Activated naive CD8-positive, alpha-beta T cell treated with anti-CD3 and anti-CD28 coated beads for 36 hours (primary cell): ENCODE measurements at regions not wholly inside any gene's neighbourhood (a gene's known extent, or its start where the extent isn't known, plus 50 kb on each side); places are given as distances from the start of the nearest gene placed in this dataset.
A peak's percentile ranks its signal among the peaks of the same experiment; 100 is the strongest.
"Not testable (repeated sequence)": the region's sequence is repeated elsewhere in the genome, so short reads cannot be mapped to it uniquely, and the experiment has no call there.

Experiments used
- DNase-seq: peaks from one replicate; pipeline ENCODE4 v3.0.0; 2021
- H3K27ac Mint-ChIP-seq: one replicate; pipeline ENCODE4 v1.8.0; 2022; ENCODE audit warnings: mild to moderate bottlenecking, moderate library complexity, mixed read lengths
- H3K27me3 Mint-ChIP-seq: one replicate; pipeline ENCODE4 v1.8.0; 2022; ENCODE audit warnings: mild to moderate bottlenecking, mixed read lengths
- H3K36me3 Mint-ChIP-seq: one replicate; pipeline ENCODE4 v1.8.0; 2021; ENCODE audit warnings: mild to moderate bottlenecking, mixed read lengths
- H3K4me1 Mint-ChIP-seq: one replicate; pipeline ENCODE4 v1.8.0; 2021; ENCODE audit warnings: mixed read lengths
- H3K4me3 Mint-ChIP-seq: one replicate; pipeline ENCODE4 v1.8.0; 2022; ENCODE audit warnings: mild to moderate bottlenecking, moderate library complexity, mixed read lengths
- H3K9me3 Mint-ChIP-seq: one replicate; pipeline ENCODE4 v1.8.0; 2022; ENCODE audit warnings: mixed read lengths

GRCh38 chr19:20422216-20423205 is 143.1 kb downstream of the ZNF737 start:
- no peak for DNase-seq
- H3K4me1 Mint-ChIP-seq: peaks cover 19% of the 10 kb centered on the region
- H3K36me3 Mint-ChIP-seq: peaks cover 61% of the 10 kb centered on the region
- H3K4me3 Mint-ChIP-seq: peak overlapping the region; percentile 99
- no peak overlapping the region for H3K27ac Mint-ChIP-seq
- no peaks in the 10 kb centered on the region for H3K27me3 Mint-ChIP-seq
- H3K9me3 Mint-ChIP-seq: peaks cover 13% of the 10 kb centered on the region

GRCh38 chr19:20416661-20417060 is 148.9 kb downstream of the ZNF737 start:
- no peak overlapping the region for H3K4me3 Mint-ChIP-seq
- peaks cover 9% of the 10 kb centered on the region for H3K9me3 Mint-ChIP-seq
- H3K27me3 Mint-ChIP-seq: no peaks in the 10 kb centered on the region
- H3K27ac Mint-ChIP-seq: no peak overlapping the region
- DNase-seq: no peak
- peaks cover 88% of the 10 kb centered on the region for H3K36me3 Mint-ChIP-seq
- peaks cover 14% of the 10 kb centered on the region for H3K4me1 Mint-ChIP-seq

- Mint-ChIP-seq H3K4me3 (no peak overlapping the region), H3K27ac (no peak overlapping the region), H3K9me3 (peaks cover 7% of the 10 kb centered on the region), H3K27me3 (no peaks in the 10 kb centered on the region), H3K4me1 (peaks cover 4% of the 10 kb centered on the region), H3K36me3 (peaks cover 89% of the 10 kb centered on the region)
- DNase-seq: no peak
These were observed 151.5 kb downstream of the ZNF737 start for GRCh38 chr19:20414120-20414519.

GRCh38 chr19:20413705-20414104 is 151.9 kb downstream of the ZNF737 start:
- Mint-ChIP-seq H3K4me1 (peaks cover 4% of the 10 kb centered on the region), H3K36me3 (peaks cover 88% of the 10 kb centered on the region), H3K27ac (no peak overlapping the region), H3K27me3 (no peaks in the 10 kb centered on the region), H3K9me3 (peaks cover 9% of the 10 kb centered on the region), H3K4me3 (no peak overlapping the region)
- no peak for DNase-seq

- no peak for DNase-seq
- H3K4me3 Mint-ChIP-seq: no peak overlapping the region
- peaks cover 4% of the 10 kb centered on the region for H3K4me1 Mint-ChIP-seq
- no peak overlapping the region for H3K27ac Mint-ChIP-seq
- no peaks in the 10 kb centered on the region for H3K27me3 Mint-ChIP-seq
- peaks cover 86% of the 10 kb centered on the region for H3K36me3 Mint-ChIP-seq
- peaks cover 8% of the 10 kb centered on the region for H3K9me3 Mint-ChIP-seq
These were observed 152.7 kb downstream of the ZNF737 start for GRCh38 chr19:20412846-20413245.

- no peak for DNase-seq
- Mint-ChIP-seq H3K27ac (no peak overlapping the region), H3K27me3 (no peaks in the 10 kb centered on the region), H3K4me1 (no peaks in the 10 kb centered on the region), H3K9me3 (peaks cover 39% of the 10 kb centered on the region), H3K36me3 (peaks cover 59% of the 10 kb centered on the region), H3K4me3 (no peak overlapping the region)
These were observed 168.3 kb downstream of the ZNF737 start for GRCh38 chr19:20397292-20397691.

GRCh38 chr19:20388706-20389225 is 176.8 kb downstream of the ZNF737 start:
- no peak for DNase-seq
- Mint-ChIP-seq H3K9me3 (peaks cover 21% of the 10 kb centered on the region), H3K4me3 (no peak overlapping the region), H3K36me3 (peaks cover 17% of the 10 kb centered on the region), H3K27ac (no peak overlapping the region), H3K27me3 (no peaks in the 10 kb centered on the region), H3K4me1 (no peaks in the 10 kb centered on the region)

- H3K4me3 Mint-ChIP-seq: no peak overlapping the region
- no peak overlapping the region for H3K27ac Mint-ChIP-seq
- DNase-seq: no peak
- no peaks in the 10 kb centered on the region for H3K27me3 Mint-ChIP-seq
- peaks cover 8% of the 10 kb centered on the region for H3K36me3 Mint-ChIP-seq
- peaks cover 17% of the 10 kb centered on the region for H3K9me3 Mint-ChIP-seq
- H3K4me1 Mint-ChIP-seq: no peaks in the 10 kb centered on the region
These were observed 180.5 kb downstream of the ZNF737 start for GRCh38 chr19:20385061-20385460.

- no peak for DNase-seq
- H3K27me3 Mint-ChIP-seq: no peaks in the 10 kb centered on the region
- H3K36me3 Mint-ChIP-seq: peaks cover 1% of the 10 kb centered on the region
These were observed 193.7 kb downstream of the ZNF737 start for GRCh38 chr19:20371911-20372310.

GRCh38 chr19:20371304-20371703 is 194.3 kb downstream of the ZNF737 start:
- H3K36me3 Mint-ChIP-seq, H3K4me3 Mint-ChIP-seq, H3K27me3 Mint-ChIP-seq: not testable (repeated sequence)

More at GRCh38 chr19:20371911-20372310, 193.7 kb downstream of the ZNF737 start:
- peaks cover 5% of the 10 kb centered on the region for H3K4me1 Mint-ChIP-seq
- H3K9me3 Mint-ChIP-seq: peaks cover 6% of the 10 kb centered on the region
- H3K27ac Mint-ChIP-seq: no peak overlapping the region
- H3K4me3 Mint-ChIP-seq: no peak overlapping the region

GRCh38 chr19:20367811-20368294 is 197.7 kb downstream of the ZNF737 start:
- Mint-ChIP-seq H3K4me1 (peaks cover 3% of the 10 kb centered on the region), H3K36me3 (peaks cover 2% of the 10 kb centered on the region), H3K4me3 (no peak overlapping the region), H3K9me3 (peaks cover 4% of the 10 kb centered on the region), H3K27ac (no peak overlapping the region), H3K27me3 (no peaks in the 10 kb centered on the region)
- no peak for DNase-seq

More at GRCh38 chr19:20371304-20371703, 194.3 kb downstream of the ZNF737 start:
- H3K9me3 Mint-ChIP-seq, H3K27ac Mint-ChIP-seq, DNase-seq, H3K4me1 Mint-ChIP-seq: not testable (repeated sequence)

- no peaks in the 10 kb centered on the region for H3K27me3 Mint-ChIP-seq
- H3K9me3 Mint-ChIP-seq: peaks cover 2% of the 10 kb centered on the region
- no peak overlapping the region for H3K4me3 Mint-ChIP-seq
- H3K36me3 Mint-ChIP-seq: peaks cover 2% of the 10 kb centered on the region
- H3K27ac Mint-ChIP-seq: no peak overlapping the region
- no peak for DNase-seq
- peaks cover 3% of the 10 kb centered on the region for H3K4me1 Mint-ChIP-seq
These were observed 198.1 kb downstream of the ZNF486 start for GRCh38 chr19:20365146-20365545.

GRCh38 chr19:20359933-20360720 is 193.1 kb downstream of the ZNF486 start:
- no peak for DNase-seq
- H3K27ac Mint-ChIP-seq: no peak overlapping the region
- H3K4me1 Mint-ChIP-seq: no peaks in the 10 kb centered on the region
- H3K4me3 Mint-ChIP-seq: no peak overlapping the region
- no peaks in the 10 kb centered on the region for H3K27me3 Mint-ChIP-seq
- H3K36me3 Mint-ChIP-seq: peaks cover 2% of the 10 kb centered on the region
- H3K9me3 Mint-ChIP-seq: peaks cover 21% of the 10 kb centered on the region

GRCh38 chr19:20358841-20359465 is 191.9 kb downstream of the ZNF486 start:
- not testable (repeated sequence) for H3K27ac Mint-ChIP-seq, H3K27me3 Mint-ChIP-seq, H3K4me3 Mint-ChIP-seq, H3K36me3 Mint-ChIP-seq, DNase-seq, H3K4me1 Mint-ChIP-seq
- peaks cover 23% of the 10 kb centered on the region for H3K9me3 Mint-ChIP-seq
